ENCODE measurements at regions not wholly inside any gene's neighbourhood (a gene's known extent, or its start where the extent isn't known, plus 50 kb on each side); places are given as distances from the start of the nearest gene placed in this dataset.

- H3K4me2 ChIP-seq, result no peak overlapping the region
- H2AFZ ChIP-seq, result no peak overlapping the region
- no peaks in the 10 kb centered on the region for H3K9me2 ChIP-seq (replicated peaks; ENCODE audit: insufficient read depth)
- H3K27me3 ChIP-seq, result no peaks in the 10 kb centered on the region
- no peaks in the 10 kb centered on the region for H3K79me2 ChIP-seq
- no peak for DNase-seq (ENCODE audit: low spot score)
- no peaks in the 10 kb centered on the region for H3K4me1 ChIP-seq (ENCODE audit: insufficient read depth)
- TF ChIP-seq EZH2 (IDR thresholded peaks at IDR 0.05; ENCODE audit: borderline replicate concordance) (no peak), EZH2phosphoT487 (IDR thresholded peaks at IDR 0.05; ENCODE audit: low read depth, severe bottlenecking, unreplicated experiment) (no peak), CTCF (IDR thresholded peaks at IDR 0.05; ENCODE audit: poor library complexity) (no peak)
- H3K27ac ChIP-seq, result no peak overlapping the region
- no peaks in the 10 kb centered on the region for H3K9me3 ChIP-seq (ENCODE audit: low read depth)
- H4K20me1 ChIP-seq (ENCODE audit: insufficient read depth, poor library complexity, severe bottlenecking), result no peaks in the 10 kb centered on the region
- H3K36me3 ChIP-seq (replicated peaks; ENCODE audit: insufficient read depth, low read depth), result no peaks in the 10 kb centered on the region
- H3K4me3 ChIP-seq, result no peak overlapping the region
Measured at GRCh38 chr1:57674801-57675200, 250.9 kb upstream of the DAB1 start.

- H3K27ac ChIP-seq, result no peak overlapping the region
- no peaks in the 10 kb centered on the region for H3K36me3 ChIP-seq (replicated peaks; ENCODE audit: insufficient read depth, low read depth)
- no peaks in the 10 kb centered on the region for H3K9me3 ChIP-seq (ENCODE audit: low read depth)
- H3K4me2 ChIP-seq, result no peak overlapping the region
- no peaks in the 10 kb centered on the region for H3K79me2 ChIP-seq
- no peaks in the 10 kb centered on the region for H3K4me1 ChIP-seq (ENCODE audit: insufficient read depth)
- H4K20me1 ChIP-seq (ENCODE audit: insufficient read depth, poor library complexity, severe bottlenecking), result no peaks in the 10 kb centered on the region
- no peak for DNase-seq (ENCODE audit: low spot score)
- TF ChIP-seq CTCF (IDR thresholded peaks at IDR 0.05; ENCODE audit: poor library complexity) (no peak), EZH2phosphoT487 (IDR thresholded peaks at IDR 0.05; ENCODE audit: low read depth, severe bottlenecking, unreplicated experiment) (no peak)
- 100% methylated on average over 1 of the region's 1 CpG for WGBS (ENCODE audit: low lambda C conversion rate, missing lambda C conversion rate)
- no peak overlapping the region for H2AFZ ChIP-seq
- H3K4me3 ChIP-seq, result no peak overlapping the region
- H3K27me3 ChIP-seq, result no peaks in the 10 kb centered on the region
- H3K9me2 ChIP-seq (replicated peaks; ENCODE audit: insufficient read depth), result no peaks in the 10 kb centered on the region
Measured at GRCh38 chr1:57672346-57673140, 248.7 kb upstream of the DAB1 start.

- Histone ChIP-seq H3K4me1 (ENCODE audit: insufficient read depth) (no peaks in the 10 kb centered on the region), H4K20me1 (ENCODE audit: insufficient read depth, poor library complexity, severe bottlenecking) (no peaks in the 10 kb centered on the region), H3K9me3 (ENCODE audit: low read depth) (no peaks in the 10 kb centered on the region), H3K27me3 (no peaks in the 10 kb centered on the region), H2AFZ (no peak overlapping the region), H3K79me2 (no peaks in the 10 kb centered on the region), H3K9me2 (replicated peaks; ENCODE audit: insufficient read depth) (no peaks in the 10 kb centered on the region), H3K36me3 (replicated peaks; ENCODE audit: insufficient read depth, low read depth) (no peaks in the 10 kb centered on the region), H3K27ac (no peak overlapping the region), H3K4me2 (no peak overlapping the region), H3K4me3 (no peak overlapping the region)
- no peak for DNase-seq (ENCODE audit: low spot score)
- TF ChIP-seq CTCF (IDR thresholded peaks at IDR 0.05; ENCODE audit: poor library complexity) (no peak), EZH2phosphoT487 (IDR thresholded peaks at IDR 0.05; ENCODE audit: low read depth, severe bottlenecking, unreplicated experiment) (no peak), EZH2 (IDR thresholded peaks at IDR 0.05; ENCODE audit: borderline replicate concordance) (no peak)
Measured at GRCh38 chr1:57671750-57672149, 247.9 kb upstream of the DAB1 start.
